HEK293T (cell line): ENCODE measurements at regions not wholly inside any gene's neighbourhood (a gene's known extent, or its start where the extent isn't known, plus 50 kb on each side); places are given as distances from the start of the nearest gene placed in this dataset.

Experiments used
- CTBP1 ChIP-seq: fragments of 450-650 bp; IDR thresholded peaks from 2 replicates; pipeline ENCODE4 v1.6.1; 2016; ENCODE audit warnings: borderline replicate concordance
- ELF4 ChIP-seq: fragments of 450-650 bp; IDR thresholded peaks from 2 replicates; pipeline ENCODE4 v1.6.1; 2017; ENCODE audit warnings: antibody characterized with exemption
- SP1 ChIP-seq: fragments of 450-650 bp; IDR thresholded peaks from 2 replicates; pipeline ENCODE4 v1.6.1; 2017
- SUZ12 ChIP-seq: fragments of 450-650 bp; IDR thresholded peaks from 2 replicates; pipeline ENCODE4 v1.6.1; 2016; ENCODE audit warnings: mild to moderate bottlenecking
- TARDBP ChIP-seq: fragments of 450-650 bp; IDR thresholded peaks from 2 replicates; pipeline ENCODE4 v1.6.1; 2016
- ZNF384 ChIP-seq: fragments of 450-650 bp; IDR thresholded peaks from 2 replicates; pipeline ENCODE4 v1.6.1; 2016

DNA sequence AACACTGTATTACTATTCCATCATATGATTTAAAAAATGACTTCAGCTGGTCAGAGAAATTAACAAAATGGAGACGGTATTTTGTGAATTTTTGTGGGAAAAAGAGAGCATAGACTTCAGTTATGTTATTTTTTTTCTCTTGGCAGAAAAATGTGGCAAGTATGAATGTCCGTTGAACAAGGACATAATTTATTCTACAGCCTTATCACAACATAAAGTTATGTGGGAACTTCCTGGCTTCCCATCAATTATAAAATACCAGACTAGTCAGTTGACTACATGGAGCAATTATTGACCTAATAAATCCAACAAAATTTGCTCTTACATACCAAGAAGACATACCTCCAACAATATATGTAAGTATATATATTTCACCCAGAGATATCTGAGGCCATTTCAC, 88.6 kb upstream of the PPP1R3A start:
- no peak for TF ChIP-seq CTBP1
- TF ChIP-seq SUZ12, result no peak
- no peak for TF ChIP-seq SP1
- TF ChIP-seq ZNF384, result no peak
- TF ChIP-seq ELF4, result no peak
- no peak for TF ChIP-seq TARDBP
